Endodermal cell (in vitro differentiated cells): ENCODE measurements at regions not wholly inside any gene's neighbourhood (a gene's known extent, or its start where the extent isn't known, plus 50 kb on each side); places are given as distances from the start of the nearest gene placed in this dataset.

ENCODE experiments used
- DNase-seq: peaks from one replicate; pipeline ENCODE4 v3.0.0-alpha.2; 2017
- H3K27ac ChIP-seq: 2 replicates; pipeline ENCODE4 v1.5.1; 2013; ENCODE audit warnings: mild to moderate bottlenecking, low read depth, low read length, moderate library complexity
- H3K27me3 ChIP-seq: 2 replicates; pipeline ENCODE4 v1.6.1; 2013; ENCODE audit warnings: mild to moderate bottlenecking, low read length, moderate library complexity; ENCODE audit not compliant: insufficient read depth, control insufficient read depth, poor library complexity, severe bottlenecking
- H3K36me3 ChIP-seq: 2 replicates; pipeline ENCODE4 v1.7.0; 2013; ENCODE audit warnings: mild to moderate bottlenecking, low read length, moderate library complexity; ENCODE audit not compliant: control insufficient read depth, insufficient read depth
- H3K4me1 ChIP-seq: one replicate; pipeline ENCODE4 v1.7.0; 2013; ENCODE audit warnings: low read length; ENCODE audit not compliant: control insufficient read depth, insufficient read depth
- H3K4me3 ChIP-seq: 2 replicates; pipeline ENCODE4 v1.5.1; 2013; ENCODE audit warnings: mild to moderate bottlenecking, low read length, moderate library complexity
- H3K9ac ChIP-seq: 2 replicates; pipeline ENCODE4 v1.6.1; 2013; ENCODE audit warnings: mild to moderate bottlenecking, low read length, moderate library complexity; ENCODE audit not compliant: poor library complexity, severe bottlenecking; ENCODE audit errors: extremely low read depth
- H3K9me3 ChIP-seq: 2 replicates; pipeline ENCODE4 v1.6.1; 2013; ENCODE audit warnings: mild to moderate bottlenecking, low read length, moderate library complexity; ENCODE audit not compliant: control insufficient read depth
- H3K27ac Mint-ChIP-seq: 2 replicates; pipeline ENCODE4 v1.8.0; 2020; ENCODE audit warnings: mixed read lengths
- H3K27me3 Mint-ChIP-seq: 2 replicates; pipeline ENCODE4 v1.8.0; 2021; ENCODE audit warnings: mild to moderate bottlenecking, mixed read lengths; ENCODE audit not compliant: insufficient read depth
- H3K36me3 Mint-ChIP-seq: 2 replicates; pipeline ENCODE4 v1.8.0; 2020; ENCODE audit warnings: low read depth, mixed read lengths
- H3K4me1 Mint-ChIP-seq: 2 replicates; pipeline ENCODE4 v1.8.0; 2020; ENCODE audit warnings: mixed read lengths
- H3K4me3 Mint-ChIP-seq: 2 replicates; pipeline ENCODE4 v1.8.0; 2020; ENCODE audit warnings: mild to moderate bottlenecking, moderate library complexity, mixed read lengths
- H3K9me3 Mint-ChIP-seq: 2 replicates; pipeline ENCODE4 v1.8.0; 2020; ENCODE audit warnings: mild to moderate bottlenecking, mixed read lengths
- WGBS, 2 experiments: methylation state at CpG; one replicate each; pipeline versions ENCODE4 v1.1.5 to v1.1.7; 2013; ENCODE audit warnings: missing lambda C conversion rate in 2 of 2, mixed read lengths in 1 of 2; ENCODE audit not compliant: insufficient coverage in 1 of 2, insufficient read length in 1 of 2; 5-methylcytosine and 5-hydroxymethylcytosine counted together
- TF ChIP-seq, protein P1 (sequence below): fragments of 200-600 bp; sonication (generic); conservative IDR thresholded peaks from 2 replicates; pipeline ENCODE4 v1.5.0; 2021; ENCODE audit warnings: antibody characterized with exemption, mild to moderate bottlenecking

GRCh38 chr1:165988817-165989216, 161.4 kb downstream of the UCK2 start:
- H3K9me3 Mint-ChIP-seq, result no peaks in the 10 kb centered on the region
- H3K27ac Mint-ChIP-seq, result no peak overlapping the region
- Histone ChIP-seq H3K9me3 (no peaks in the 10 kb centered on the region), H3K9ac (no peak overlapping the region), H3K4me1 (no peaks in the 10 kb centered on the region), H3K27me3 (no peaks in the 10 kb centered on the region), H3K36me3 (no peaks in the 10 kb centered on the region), H3K27ac (no peak overlapping the region), H3K4me3 (no peak overlapping the region)
- no peaks in the 10 kb centered on the region for H3K27me3 Mint-ChIP-seq
- TF ChIP-seq, protein P1, sequence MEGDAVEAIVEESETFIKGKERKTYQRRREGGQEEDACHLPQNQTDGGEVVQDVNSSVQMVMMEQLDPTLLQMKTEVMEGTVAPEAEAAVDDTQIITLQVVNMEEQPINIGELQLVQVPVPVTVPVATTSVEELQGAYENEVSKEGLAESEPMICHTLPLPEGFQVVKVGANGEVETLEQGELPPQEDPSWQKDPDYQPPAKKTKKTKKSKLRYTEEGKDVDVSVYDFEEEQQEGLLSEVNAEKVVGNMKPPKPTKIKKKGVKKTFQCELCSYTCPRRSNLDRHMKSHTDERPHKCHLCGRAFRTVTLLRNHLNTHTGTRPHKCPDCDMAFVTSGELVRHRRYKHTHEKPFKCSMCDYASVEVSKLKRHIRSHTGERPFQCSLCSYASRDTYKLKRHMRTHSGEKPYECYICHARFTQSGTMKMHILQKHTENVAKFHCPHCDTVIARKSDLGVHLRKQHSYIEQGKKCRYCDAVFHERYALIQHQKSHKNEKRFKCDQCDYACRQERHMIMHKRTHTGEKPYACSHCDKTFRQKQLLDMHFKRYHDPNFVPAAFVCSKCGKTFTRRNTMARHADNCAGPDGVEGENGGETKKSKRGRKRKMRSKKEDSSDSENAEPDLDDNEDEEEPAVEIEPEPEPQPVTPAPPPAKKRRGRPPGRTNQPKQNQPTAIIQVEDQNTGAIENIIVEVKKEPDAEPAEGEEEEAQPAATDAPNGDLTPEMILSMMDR, result no peak
- 81% methylated on average over 1 of the region's 2 CpGs; no CpG with 5 or more reads in 1 of the 2 experiments for WGBS, 2 experiments
- H3K4me3 Mint-ChIP-seq, result no peak overlapping the region
- DNase-seq, result no peak
- H3K4me1 Mint-ChIP-seq, result no peaks in the 10 kb centered on the region
- H3K36me3 Mint-ChIP-seq, result no peaks in the 10 kb centered on the region

DNA sequence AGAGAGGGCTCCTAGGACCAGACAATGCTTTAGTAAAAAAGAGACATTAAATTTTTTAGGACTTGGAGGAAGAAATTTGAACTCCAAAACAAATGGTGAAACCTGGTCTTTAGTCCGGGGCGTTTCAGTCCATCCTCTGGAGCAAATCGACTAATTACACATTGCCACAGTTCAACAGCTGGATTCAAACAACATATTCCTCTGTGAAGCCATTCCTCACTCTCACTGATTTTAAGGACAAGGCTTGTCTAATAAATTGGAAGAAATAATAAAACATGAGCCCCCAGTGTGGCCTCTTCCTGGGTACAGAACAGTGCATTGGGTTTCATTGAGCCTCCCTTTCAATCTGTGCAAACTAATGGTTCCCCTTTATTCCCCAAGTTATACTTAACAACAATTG, 165.1 kb downstream of the UCK2 start:
- Histone ChIP-seq H3K27ac (no peak overlapping the region), H3K27me3 (no peaks in the 10 kb centered on the region), H3K4me1 (peaks cover 13% of the 10 kb centered on the region), H3K36me3 (no peaks in the 10 kb centered on the region), H3K9ac (no peak overlapping the region), H3K4me3 (no peak overlapping the region), H3K9me3 (no peaks in the 10 kb centered on the region)
- no peak for DNase-seq
- no peaks in the 10 kb centered on the region for H3K27me3 Mint-ChIP-seq
- WGBS, 2 experiments, result 98 to 100% methylated on average over 3 of the region's 3 CpGs
- H3K4me1 Mint-ChIP-seq, result peaks cover 3% of the 10 kb centered on the region
- H3K4me3 Mint-ChIP-seq, result no peak overlapping the region
- H3K9me3 Mint-ChIP-seq, result no peaks in the 10 kb centered on the region
- H3K36me3 Mint-ChIP-seq, result no peaks in the 10 kb centered on the region
- TF ChIP-seq, protein P1, result no peak
- no peak overlapping the region for H3K27ac Mint-ChIP-seq

DNA sequence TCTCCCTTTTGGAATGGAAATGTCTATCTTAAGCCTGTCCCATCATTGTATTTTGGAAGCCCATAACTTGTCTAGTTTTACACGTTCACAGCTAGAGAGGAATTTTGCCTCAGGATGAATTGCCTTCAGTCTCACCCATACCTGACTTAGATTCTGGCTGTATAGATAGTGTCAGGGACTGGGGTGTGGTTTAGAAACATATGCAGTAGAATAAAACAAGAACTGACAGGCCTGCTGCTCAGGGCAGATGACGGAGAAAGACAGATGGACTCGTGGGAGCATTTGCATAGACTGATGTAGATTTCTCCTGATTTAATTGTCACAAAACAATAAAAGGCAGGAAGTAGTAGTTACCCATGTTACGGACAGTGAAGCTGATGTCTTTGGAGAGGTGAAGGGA, 166.7 kb downstream of the UCK2 start:
- Mint-ChIP-seq H3K36me3 (no peaks in the 10 kb centered on the region), H3K4me3 (no peak overlapping the region), H3K4me1 (peaks cover 3% of the 10 kb centered on the region), H3K27me3 (no peaks in the 10 kb centered on the region), H3K9me3 (no peaks in the 10 kb centered on the region), H3K27ac (no peak overlapping the region)
- Histone ChIP-seq H3K9me3 (no peaks in the 10 kb centered on the region), H3K27me3 (no peaks in the 10 kb centered on the region), H3K4me1 (peaks cover 13% of the 10 kb centered on the region), H3K9ac (no peak overlapping the region), H3K36me3 (no peaks in the 10 kb centered on the region), H3K4me3 (no peak overlapping the region), H3K27ac (no peak overlapping the region)
- no peak for DNase-seq
- WGBS, 2 experiments, result 87 to 89% methylated on average over 3 to 4 of the region's 4 CpGs
- TF ChIP-seq, protein P1, result no peak
